Neural crest cell (in vitro differentiated cells): ENCODE measurements at regions not wholly inside any gene's neighbourhood (a gene's known extent, or its start where the extent isn't known, plus 50 kb on each side); places are given as distances from the start of the nearest gene placed in this dataset.

Experiments used
- DNase-seq: peaks from one replicate; pipeline ENCODE4 v3.0.0; 2021; ENCODE audit warnings: low read depth, mixed read lengths, low spot score
- H3K27ac Mint-ChIP-seq: one replicate; pipeline ENCODE4 v1.8.0; 2021; ENCODE audit warnings: mild to moderate bottlenecking, mixed read lengths; ENCODE audit not compliant: unreplicated experiment
- H3K27me3 Mint-ChIP-seq: 2 replicates; pipeline ENCODE4 v1.8.0; 2021; ENCODE audit warnings: low read depth, mild to moderate bottlenecking, mixed read lengths
- H3K36me3 Mint-ChIP-seq: 2 replicates; pipeline ENCODE4 v1.8.0; 2021; ENCODE audit warnings: low read depth, mild to moderate bottlenecking, mixed read lengths
- H3K4me1 Mint-ChIP-seq: 2 replicates; pipeline ENCODE4 v1.8.0; 2021; ENCODE audit warnings: mixed read lengths
- H3K4me3 Mint-ChIP-seq: one replicate; pipeline ENCODE4 v1.8.0; 2021; ENCODE audit warnings: mild to moderate bottlenecking, mixed read lengths
- H3K9me3 Mint-ChIP-seq: 2 replicates; pipeline ENCODE4 v1.8.0; 2021; ENCODE audit warnings: mixed read lengths
- CTCF ChIP-seq: fragments of 200-600 bp; sonication (generic); conservative IDR thresholded peaks from 2 replicates; pipeline ENCODE4 v1.5.0; 2021; ENCODE audit warnings: antibody characterized with exemption, mild to moderate bottlenecking

GRCh38 chr14:104301731-104302460 lies 163.5 kb downstream of the KIF26A start:
- Mint-ChIP-seq H3K27ac (no peak overlapping the region), H3K27me3 (no peaks in the 10 kb centered on the region), H3K4me1 (peaks cover 4% of the 10 kb centered on the region), H3K4me3 (no peak overlapping the region), H3K9me3 (no peaks in the 10 kb centered on the region), H3K36me3 (no peaks in the 10 kb centered on the region)
- TF ChIP-seq CTCF: no peak
- no peak for DNase-seq

GRCh38 chr14:104302794-104303405 lies 164.5 kb downstream of the KIF26A start:
- Mint-ChIP-seq H3K36me3 (no peaks in the 10 kb centered on the region), H3K9me3 (no peaks in the 10 kb centered on the region), H3K4me3 (no peak overlapping the region), H3K4me1 (peaks cover 4% of the 10 kb centered on the region), H3K27me3 (no peaks in the 10 kb centered on the region), H3K27ac (peak overlapping the region; percentile 27)
- TF ChIP-seq CTCF: no peak
- DNase-seq: no peak

- DNase-seq: no peak
- no peak for TF ChIP-seq CTCF
- H3K36me3 Mint-ChIP-seq: no peaks in the 10 kb centered on the region
- peaks cover 4% of the 10 kb centered on the region for H3K4me1 Mint-ChIP-seq
- peak overlapping the region; percentile 19 for H3K27ac Mint-ChIP-seq
- H3K27me3 Mint-ChIP-seq: no peaks in the 10 kb centered on the region
- no peak overlapping the region for H3K4me3 Mint-ChIP-seq
- H3K9me3 Mint-ChIP-seq: no peaks in the 10 kb centered on the region
Measured at GRCh38 chr14:104303705-104304425, 165.5 kb downstream of the KIF26A start.

GRCh38 chr14:104304451-104305351 lies 166.3 kb downstream of the KIF26A start:
- H3K9me3 Mint-ChIP-seq: no peaks in the 10 kb centered on the region
- no peaks in the 10 kb centered on the region for H3K36me3 Mint-ChIP-seq
- H3K4me1 Mint-ChIP-seq: peaks cover 4% of the 10 kb centered on the region
- peak overlapping the region; percentile 19 for H3K27ac Mint-ChIP-seq
- TF ChIP-seq CTCF: no peak
- DNase-seq: no peak
- no peak overlapping the region for H3K4me3 Mint-ChIP-seq
- no peaks in the 10 kb centered on the region for H3K27me3 Mint-ChIP-seq
